ENCODE measurements at regions not wholly inside any gene's neighbourhood (a gene's known extent, or its start where the extent isn't known, plus 50 kb on each side); places are given as distances from the start of the nearest gene placed in this dataset.

GRCh38 chr4:13296986-13297385 lies 187.2 kb downstream of the RAB28 start:
- TF ChIP-seq, protein P1, sequence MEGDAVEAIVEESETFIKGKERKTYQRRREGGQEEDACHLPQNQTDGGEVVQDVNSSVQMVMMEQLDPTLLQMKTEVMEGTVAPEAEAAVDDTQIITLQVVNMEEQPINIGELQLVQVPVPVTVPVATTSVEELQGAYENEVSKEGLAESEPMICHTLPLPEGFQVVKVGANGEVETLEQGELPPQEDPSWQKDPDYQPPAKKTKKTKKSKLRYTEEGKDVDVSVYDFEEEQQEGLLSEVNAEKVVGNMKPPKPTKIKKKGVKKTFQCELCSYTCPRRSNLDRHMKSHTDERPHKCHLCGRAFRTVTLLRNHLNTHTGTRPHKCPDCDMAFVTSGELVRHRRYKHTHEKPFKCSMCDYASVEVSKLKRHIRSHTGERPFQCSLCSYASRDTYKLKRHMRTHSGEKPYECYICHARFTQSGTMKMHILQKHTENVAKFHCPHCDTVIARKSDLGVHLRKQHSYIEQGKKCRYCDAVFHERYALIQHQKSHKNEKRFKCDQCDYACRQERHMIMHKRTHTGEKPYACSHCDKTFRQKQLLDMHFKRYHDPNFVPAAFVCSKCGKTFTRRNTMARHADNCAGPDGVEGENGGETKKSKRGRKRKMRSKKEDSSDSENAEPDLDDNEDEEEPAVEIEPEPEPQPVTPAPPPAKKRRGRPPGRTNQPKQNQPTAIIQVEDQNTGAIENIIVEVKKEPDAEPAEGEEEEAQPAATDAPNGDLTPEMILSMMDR (IDR thresholded peaks at IDR 0.05; ENCODE audit: low read depth, low read length): no peak
- TF ChIP-seq EZH2phosphoT487 (IDR thresholded peaks at IDR 0.05; ENCODE audit: low read depth): no peak
